Kidney epithelial cell (primary cell): ENCODE measurements at regions not wholly inside any gene's neighbourhood (a gene's known extent, or its start where the extent isn't known, plus 50 kb on each side); places are given as distances from the start of the nearest gene placed in this dataset.

Experiments
- DNase-seq: peaks from one replicate; pipeline ENCODE4 v3.0.0-alpha.2; 2010; ENCODE audit warnings: low read depth
- H3K27me3 ChIP-seq: 2 replicates; pipeline ENCODE4 v1.6.0; 2011; ENCODE audit warnings: low read length; ENCODE audit not compliant: control insufficient read depth, insufficient read depth
- H3K36me3 ChIP-seq: 2 replicates; pipeline ENCODE4 v1.5.1; 2011; ENCODE audit warnings: low read length; ENCODE audit not compliant: control insufficient read depth, insufficient read depth
- H3K4me3 ChIP-seq: 2 replicates; pipeline ENCODE4 v1.5.1; 2011; ENCODE audit warnings: low read depth, mild to moderate bottlenecking, control low read depth, low read length
- TF ChIP-seq, protein P1 (sequence below): IDR thresholded peaks from 2 replicates; pipeline ENCODE4 v1.5.1; 2011; ENCODE audit warnings: mild to moderate bottlenecking, moderate library complexity, low read length, control low read depth, inconsistent platforms; ENCODE audit not compliant: insufficient read depth, poor library complexity, severe bottlenecking

DNA sequence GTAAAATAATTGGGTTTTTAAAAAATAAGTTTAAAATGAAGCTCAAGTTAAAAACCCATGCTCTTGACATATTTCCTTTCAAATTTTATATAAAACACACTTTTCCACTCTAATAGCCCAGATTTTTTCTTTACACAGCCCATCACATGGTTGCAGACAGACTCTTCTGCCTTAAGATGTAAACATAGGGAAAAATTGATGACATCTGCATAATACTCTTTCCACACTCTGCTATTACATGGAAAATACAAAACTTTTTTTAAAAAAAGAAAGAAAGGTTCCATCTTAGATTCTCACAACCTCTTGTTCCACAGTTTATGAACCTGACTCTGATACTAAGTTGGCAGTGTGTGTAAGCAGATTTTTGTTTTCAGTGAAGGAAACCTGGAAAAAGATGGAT is 120.8 kb upstream of the ZNF648 start:
- no peaks in the 10 kb centered on the region for H3K36me3 ChIP-seq
- no peaks in the 10 kb centered on the region for H3K27me3 ChIP-seq
- TF ChIP-seq, protein P1, sequence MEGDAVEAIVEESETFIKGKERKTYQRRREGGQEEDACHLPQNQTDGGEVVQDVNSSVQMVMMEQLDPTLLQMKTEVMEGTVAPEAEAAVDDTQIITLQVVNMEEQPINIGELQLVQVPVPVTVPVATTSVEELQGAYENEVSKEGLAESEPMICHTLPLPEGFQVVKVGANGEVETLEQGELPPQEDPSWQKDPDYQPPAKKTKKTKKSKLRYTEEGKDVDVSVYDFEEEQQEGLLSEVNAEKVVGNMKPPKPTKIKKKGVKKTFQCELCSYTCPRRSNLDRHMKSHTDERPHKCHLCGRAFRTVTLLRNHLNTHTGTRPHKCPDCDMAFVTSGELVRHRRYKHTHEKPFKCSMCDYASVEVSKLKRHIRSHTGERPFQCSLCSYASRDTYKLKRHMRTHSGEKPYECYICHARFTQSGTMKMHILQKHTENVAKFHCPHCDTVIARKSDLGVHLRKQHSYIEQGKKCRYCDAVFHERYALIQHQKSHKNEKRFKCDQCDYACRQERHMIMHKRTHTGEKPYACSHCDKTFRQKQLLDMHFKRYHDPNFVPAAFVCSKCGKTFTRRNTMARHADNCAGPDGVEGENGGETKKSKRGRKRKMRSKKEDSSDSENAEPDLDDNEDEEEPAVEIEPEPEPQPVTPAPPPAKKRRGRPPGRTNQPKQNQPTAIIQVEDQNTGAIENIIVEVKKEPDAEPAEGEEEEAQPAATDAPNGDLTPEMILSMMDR: no peak
- no peak for DNase-seq
- H3K4me3 ChIP-seq: no peak overlapping the region

GRCh38 chr1:182181167-182181572 is 119.7 kb upstream of the ZNF648 start:
- H3K27me3 ChIP-seq: no peaks in the 10 kb centered on the region
- no peak for DNase-seq
- TF ChIP-seq, protein P1: no peak
- H3K36me3 ChIP-seq: no peaks in the 10 kb centered on the region
- H3K4me3 ChIP-seq: no peak overlapping the region

GRCh38 chr1:182175361-182175931 is 113.9 kb upstream of the ZNF648 start:
- TF ChIP-seq, protein P1: no peak
- H3K36me3 ChIP-seq: no peaks in the 10 kb centered on the region
- no peak for DNase-seq
- no peaks in the 10 kb centered on the region for H3K27me3 ChIP-seq
- no peak overlapping the region for H3K4me3 ChIP-seq

GRCh38 chr1:182174513-182174855 is 113.0 kb upstream of the ZNF648 start:
- TF ChIP-seq, protein P1: no peak
- Histone ChIP-seq H3K4me3 (no peak overlapping the region), H3K27me3 (no peaks in the 10 kb centered on the region), H3K36me3 (no peaks in the 10 kb centered on the region)
- no peak for DNase-seq

DNA sequence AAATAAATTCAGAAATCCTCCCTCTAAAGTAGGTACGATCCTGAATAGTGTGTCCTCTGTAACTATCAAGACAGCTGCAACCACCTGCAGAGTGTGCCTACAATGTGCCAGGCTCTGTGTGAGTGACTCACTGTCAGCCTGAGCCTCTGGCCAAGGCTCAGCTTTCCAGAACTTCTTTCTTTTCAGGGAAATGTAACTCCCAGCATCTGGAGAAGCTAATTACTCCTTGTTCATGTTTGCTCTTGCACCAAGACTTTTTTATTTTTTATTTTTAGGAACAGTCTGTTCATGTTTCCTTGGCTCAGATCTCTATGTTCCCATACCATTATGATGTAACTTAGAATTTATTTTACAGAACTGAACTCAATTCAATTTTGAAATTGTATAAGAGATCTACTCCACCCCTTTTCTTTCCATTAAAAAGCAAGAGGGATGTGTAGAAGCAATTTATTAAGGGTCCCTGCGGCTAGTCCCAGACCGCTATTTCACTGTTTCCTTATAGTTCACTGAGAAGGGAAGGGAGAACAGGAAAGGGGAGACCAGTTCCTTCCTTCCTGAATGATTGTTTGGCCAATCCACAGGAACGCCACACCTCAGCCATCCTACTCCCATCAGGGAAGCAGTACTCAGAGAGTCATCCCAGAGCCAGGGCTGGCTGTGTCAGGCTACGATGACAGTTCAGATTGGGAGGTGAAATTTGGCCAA is 112.4 kb upstream of the ZNF648 start:
- H3K4me3 ChIP-seq: no peak overlapping the region
- no peaks in the 10 kb centered on the region for H3K36me3 ChIP-seq
- TF ChIP-seq, protein P1: no peak

DNA sequence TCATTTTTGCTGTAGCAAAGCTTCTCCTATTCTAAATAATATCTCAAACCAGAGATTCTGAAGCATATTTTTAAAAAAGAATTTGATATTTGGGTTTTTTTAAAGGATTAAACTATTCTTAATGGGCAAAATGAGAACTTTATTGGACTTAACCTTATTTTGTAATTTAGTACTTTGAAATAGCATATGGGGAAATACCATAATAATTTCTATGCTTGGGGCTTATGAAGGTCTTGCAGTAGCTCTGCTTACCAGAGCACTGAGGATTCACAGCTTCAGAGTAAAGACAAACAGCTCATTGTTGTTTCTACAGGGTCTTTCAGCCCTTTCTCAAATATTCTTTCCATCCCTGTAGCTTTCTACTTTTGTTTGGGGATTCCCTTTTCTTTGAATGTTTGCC is 111.2 kb upstream of the ZNF648 start:
- no peaks in the 10 kb centered on the region for H3K27me3 ChIP-seq
- TF ChIP-seq, protein P1: no peak
- DNase-seq: no peak

More for the DNA sequence above, 112.4 kb upstream of the ZNF648 start:
- no peaks in the 10 kb centered on the region for H3K27me3 ChIP-seq
- DNase-seq: no peak

More for the DNA sequence above, 111.2 kb upstream of the ZNF648 start:
- no peaks in the 10 kb centered on the region for H3K36me3 ChIP-seq
- no peak overlapping the region for H3K4me3 ChIP-seq
